ENCODE measurements at regions not wholly inside any gene's neighbourhood (a gene's known extent, or its start where the extent isn't known, plus 50 kb on each side); places are given as distances from the start of the nearest gene placed in this dataset.

DNA sequence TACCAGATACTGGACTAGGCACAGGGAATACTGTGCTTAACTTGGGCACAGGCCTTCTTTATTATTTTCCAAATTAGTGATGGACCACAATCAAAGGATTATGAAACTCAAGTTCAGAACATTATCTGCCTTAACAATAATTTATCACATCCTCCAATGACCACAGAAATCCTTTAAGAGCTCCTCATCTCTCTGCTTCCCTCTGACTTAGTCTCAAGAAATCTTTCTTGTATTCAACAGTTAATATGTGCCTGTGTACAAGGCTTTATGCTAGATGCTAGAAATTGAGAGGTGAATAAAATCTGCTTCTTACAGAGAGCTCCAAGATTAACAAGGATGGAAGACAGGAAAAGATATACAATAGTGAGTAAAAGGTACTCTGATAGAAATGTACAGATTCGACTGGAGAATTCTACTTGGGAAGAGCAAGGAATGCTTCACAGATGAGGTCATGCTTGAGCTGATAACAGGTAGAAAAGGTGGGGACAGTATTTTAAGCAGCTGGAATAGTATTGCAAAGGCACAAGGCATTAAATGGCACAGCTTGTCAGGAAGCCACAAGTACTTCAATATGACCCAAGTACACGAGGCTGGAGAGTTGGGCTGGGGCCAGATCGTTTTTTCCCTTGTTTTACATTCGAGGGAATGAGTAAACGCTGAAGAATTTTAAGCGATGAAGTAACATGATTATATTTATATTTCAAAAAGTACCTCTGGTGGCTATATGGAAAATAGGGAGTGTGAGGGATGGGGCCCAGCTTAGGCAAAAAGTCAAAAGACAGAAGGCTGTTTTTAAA, 55.1 kb upstream of the ARID2 start:
- CTCF ChIA-PET (ENCODE audit: low intra/inter-chr PET ratio, low total read pairs) = no interaction called here
- POLR2A ChIA-PET = no interaction called here
- H3K27me3 ChIP-seq (ENCODE audit: control insufficient read depth in 1 of 2, insufficient read depth in 2 of 2, low read length in 2 of 2) = no peaks in the 10 kb centered on the region
- in situ Hi-C loops (cut with HindIII; ENCODE audit: extremely low pct_ligation_motif_present, low pct_unique_long_range_greater_than_20kb) = no loop called here
- intact Hi-C loops (cut with micrococcal nuclease; ENCODE audit: unreplicated experiment) = no loop called here
- 0% methylated on average over 6 of the region's 6 CpGs for WGBS (ENCODE audit: low lambda C conversion rate)
- H3K4me2 ChIP-seq (ENCODE audit: low read depth, low read length) = no peak overlapping the region
- H3K9ac ChIP-seq (ENCODE audit: insufficient read depth, low read depth, low read length) = no peak overlapping the region
- no TSS peak for BruUV-seq (replicated peaks)
- no peaks in the 10 kb centered on the region for H3K4me1 ChIP-seq (ENCODE audit: insufficient read depth, low read length)
- no peaks in the 10 kb centered on the region for H3K79me2 ChIP-seq (ENCODE audit: insufficient read depth, low read length)
- no peak overlapping the region for H2AFZ ChIP-seq (ENCODE audit: low read length)
- no peaks in the 10 kb centered on the region for H4K20me1 ChIP-seq (ENCODE audit: insufficient read depth, low read length)
- H3K4me3 ChIP-seq (replicated peaks in 1 of 3; ENCODE audit: insufficient read depth in 1 of 3, low read depth in 2 of 3, low read length in 3 of 3) = no peak overlapping the region
- H3K9me3 ChIP-seq (ENCODE audit: low read length) = no peaks in the 10 kb centered on the region
- FAIRE-seq (no peak), DNase-seq (ENCODE audit: low spot score) (no peak), ATAC-seq (no peak)
- H3K36me3 ChIP-seq (replicated peaks in 1 of 2; ENCODE audit: control insufficient read depth in 1 of 2, insufficient read depth in 2 of 2, low read length in 2 of 2) = no peaks in the 10 kb centered on the region
- H3K27ac ChIP-seq (ENCODE audit: extremely low read length, insufficient read depth, low read length) = no peak overlapping the region
- TF ChIP-seq, protein P1, sequence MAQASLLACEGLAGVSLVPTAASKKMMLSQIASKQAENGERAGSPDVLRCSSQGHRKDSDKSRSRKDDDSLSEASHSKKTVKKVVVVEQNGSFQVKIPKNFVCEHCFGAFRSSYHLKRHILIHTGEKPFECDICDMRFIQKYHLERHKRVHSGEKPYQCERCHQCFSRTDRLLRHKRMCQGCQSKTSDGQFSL (CRISPR knock-in tag; IDR thresholded peaks at IDR 0.05) = no peak
- no peak for TF ChIP-seq ZNF546 (CRISPR knock-in tag; conservative IDR thresholded peaks at IDR 0.05)
- TF ChIP-seq, protein P2, sequence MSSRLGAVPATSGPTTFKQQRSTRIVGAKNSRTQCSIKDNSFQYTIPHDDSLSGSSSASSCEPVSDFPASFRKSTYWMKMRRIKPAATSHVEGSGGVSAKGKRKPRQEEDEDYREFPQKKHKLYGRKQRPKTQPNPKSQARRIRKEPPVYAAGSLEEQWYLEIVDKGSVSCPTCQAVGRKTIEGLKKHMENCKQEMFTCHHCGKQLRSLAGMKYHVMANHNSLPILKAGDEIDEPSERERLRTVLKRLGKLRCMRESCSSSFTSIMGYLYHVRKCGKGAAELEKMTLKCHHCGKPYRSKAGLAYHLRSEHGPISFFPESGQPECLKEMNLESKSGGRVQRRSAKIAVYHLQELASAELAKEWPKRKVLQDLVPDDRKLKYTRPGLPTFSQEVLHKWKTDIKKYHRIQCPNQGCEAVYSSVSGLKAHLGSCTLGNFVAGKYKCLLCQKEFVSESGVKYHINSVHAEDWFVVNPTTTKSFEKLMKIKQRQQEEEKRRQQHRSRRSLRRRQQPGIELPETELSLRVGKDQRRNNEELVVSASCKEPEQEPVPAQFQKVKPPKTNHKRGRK (CRISPR knock-in tag; IDR thresholded peaks at IDR 0.05) = no peak
- TF ChIP-seq, protein P3, sequence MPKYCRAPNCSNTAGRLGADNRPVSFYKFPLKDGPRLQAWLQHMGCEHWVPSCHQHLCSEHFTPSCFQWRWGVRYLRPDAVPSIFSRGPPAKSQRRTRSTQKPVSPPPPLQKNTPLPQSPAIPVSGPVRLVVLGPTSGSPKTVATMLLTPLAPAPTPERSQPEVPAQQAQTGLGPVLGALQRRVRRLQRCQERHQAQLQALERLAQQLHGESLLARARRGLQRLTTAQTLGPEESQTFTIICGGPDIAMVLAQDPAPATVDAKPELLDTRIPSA (CRISPR knock-in tag; IDR thresholded peaks at IDR 0.05; ENCODE audit: borderline replicate concordance) = no peak
- TF ChIP-seq GATAD1 (CRISPR knock-in tag; IDR thresholded peaks at IDR 0.05) = no peak
- TF ChIP-seq, protein P4, sequence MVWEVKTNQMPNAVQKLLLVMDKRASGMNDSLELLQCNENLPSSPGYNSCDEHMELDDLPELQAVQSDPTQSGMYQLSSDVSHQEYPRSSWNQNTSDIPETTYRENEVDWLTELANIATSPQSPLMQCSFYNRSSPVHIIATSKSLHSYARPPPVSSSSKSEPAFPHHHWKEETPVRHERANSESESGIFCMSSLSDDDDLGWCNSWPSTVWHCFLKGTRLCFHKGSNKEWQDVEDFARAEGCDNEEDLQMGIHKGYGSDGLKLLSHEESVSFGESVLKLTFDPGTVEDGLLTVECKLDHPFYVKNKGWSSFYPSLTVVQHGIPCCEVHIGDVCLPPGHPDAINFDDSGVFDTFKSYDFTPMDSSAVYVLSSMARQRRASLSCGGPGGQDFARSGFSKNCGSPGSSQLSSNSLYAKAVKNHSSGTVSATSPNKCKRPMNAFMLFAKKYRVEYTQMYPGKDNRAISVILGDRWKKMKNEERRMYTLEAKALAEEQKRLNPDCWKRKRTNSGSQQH (CRISPR knock-in tag; IDR thresholded peaks at IDR 0.05; ENCODE audit: low read depth) = no peak
- TF ChIP-seq, protein P5, sequence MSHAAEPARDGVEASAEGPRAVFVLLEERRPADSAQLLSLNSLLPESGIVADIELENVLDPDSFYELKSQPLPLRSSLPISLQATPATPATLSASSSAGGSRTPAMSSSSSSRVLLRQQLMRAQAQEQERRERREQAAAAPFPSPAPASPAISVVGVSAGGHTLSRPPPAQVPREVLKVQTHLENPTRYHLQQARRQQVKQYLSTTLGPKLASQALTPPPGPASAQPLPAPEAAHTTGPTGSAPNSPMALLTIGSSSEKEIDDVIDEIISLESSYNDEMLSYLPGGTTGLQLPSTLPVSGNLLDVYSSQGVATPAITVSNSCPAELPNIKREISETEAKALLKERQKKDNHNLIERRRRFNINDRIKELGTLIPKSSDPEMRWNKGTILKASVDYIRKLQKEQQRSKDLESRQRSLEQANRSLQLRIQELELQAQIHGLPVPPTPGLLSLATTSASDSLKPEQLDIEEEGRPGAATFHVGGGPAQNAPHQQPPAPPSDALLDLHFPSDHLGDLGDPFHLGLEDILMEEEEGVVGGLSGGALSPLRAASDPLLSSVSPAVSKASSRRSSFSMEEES (CRISPR knock-in tag; IDR thresholded peaks at IDR 0.05) = no peak
- TF ChIP-seq CHCHD3 (CRISPR knock-in tag; IDR thresholded peaks at IDR 0.05) = no peak
- TF ChIP-seq, protein P6, sequence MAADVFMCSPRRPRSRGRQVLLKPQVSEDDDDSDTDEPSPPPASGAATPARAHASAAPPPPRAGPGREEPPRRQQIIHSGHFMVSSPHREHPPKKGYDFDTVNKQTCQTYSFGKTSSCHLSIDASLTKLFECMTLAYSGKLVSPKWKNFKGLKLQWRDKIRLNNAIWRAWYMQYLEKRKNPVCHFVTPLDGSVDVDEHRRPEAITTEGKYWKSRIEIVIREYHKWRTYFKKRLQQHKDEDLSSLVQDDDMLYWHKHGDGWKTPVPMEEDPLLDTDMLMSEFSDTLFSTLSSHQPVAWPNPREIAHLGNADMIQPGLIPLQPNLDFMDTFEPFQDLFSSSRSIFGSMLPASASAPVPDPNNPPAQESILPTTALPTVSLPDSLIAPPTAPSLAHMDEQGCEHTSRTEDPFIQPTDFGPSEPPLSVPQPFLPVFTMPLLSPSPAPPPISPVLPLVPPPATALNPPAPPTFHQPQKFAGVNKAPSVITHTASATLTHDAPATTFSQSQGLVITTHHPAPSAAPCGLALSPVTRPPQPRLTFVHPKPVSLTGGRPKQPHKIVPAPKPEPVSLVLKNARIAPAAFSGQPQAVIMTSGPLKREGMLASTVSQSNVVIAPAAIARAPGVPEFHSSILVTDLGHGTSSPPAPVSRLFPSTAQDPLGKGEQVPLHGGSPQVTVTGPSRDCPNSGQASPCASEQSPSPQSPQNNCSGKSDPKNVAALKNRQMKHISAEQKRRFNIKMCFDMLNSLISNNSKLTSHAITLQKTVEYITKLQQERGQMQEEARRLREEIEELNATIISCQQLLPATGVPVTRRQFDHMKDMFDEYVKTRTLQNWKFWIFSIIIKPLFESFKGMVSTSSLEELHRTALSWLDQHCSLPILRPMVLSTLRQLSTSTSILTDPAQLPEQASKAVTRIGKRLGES (CRISPR knock-in tag; IDR thresholded peaks at IDR 0.05; ENCODE audit: borderline replicate concordance) = no peak
- no peak for TF ChIP-seq ZNF543 (CRISPR knock-in tag; IDR thresholded peaks at IDR 0.05)
- no peak for TF ChIP-seq SMC3 (IDR thresholded peaks at IDR 0.05; ENCODE audit: low read length)
- TF ChIP-seq NCOA5 (CRISPR knock-in tag; IDR thresholded peaks at IDR 0.05) = no peak
- no peak for TF ChIP-seq KDM5B (CRISPR knock-in tag; IDR thresholded peaks at IDR 0.05; ENCODE audit: borderline replicate concordance)
- no peak for TF ChIP-seq NFYB (CRISPR knock-in tag; IDR thresholded peaks at IDR 0.05)
- TF ChIP-seq, protein P7, sequence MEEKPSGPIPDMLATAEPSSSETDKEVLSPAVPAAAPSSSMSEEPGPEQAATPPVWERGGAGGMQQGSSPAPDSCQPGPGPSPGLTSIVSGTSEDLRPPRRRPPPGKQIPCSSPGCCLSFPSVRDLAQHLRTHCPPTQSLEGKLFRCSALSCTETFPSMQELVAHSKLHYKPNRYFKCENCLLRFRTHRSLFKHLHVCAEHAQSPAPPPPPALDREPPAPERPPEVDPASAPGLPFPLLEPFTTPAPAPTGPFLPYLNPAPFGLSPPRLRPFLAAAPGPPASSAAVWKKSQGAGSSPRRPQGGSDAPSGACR (CRISPR knock-in tag; IDR thresholded peaks at IDR 0.05) = no peak
